ENCODE measurements at regions not wholly inside any gene's neighbourhood (a gene's known extent, or its start where the extent isn't known, plus 50 kb on each side); places are given as distances from the start of the nearest gene placed in this dataset.

- ChIA-PET CTCF (interaction anchor here (0.7 to 1.8 kb wide), 4 partner anchors 56 to 169 kb away, joined by 3 to 14 read pairs (median 4); no protein-coding TSS in a partner anchor), POLR2A (interaction anchor here (0.6 to 1.2 kb wide), 4 partner anchors 47 to 705 kb away, joined by 3 to 4 read pairs (median 3); partner anchors contain the start of gene SERTAD2)
- Mint-ChIP-seq H3K36me3 (peaks cover 2% of the 10 kb centered on the region), H3K4me3 (no peak overlapping the region), H3K27ac (no peak overlapping the region), H3K9me3 (peaks cover 8% of the 10 kb centered on the region), H3K4me1 (ENCODE audit: low read depth) (peaks cover 24% of the 10 kb centered on the region), H3K27me3 (no peaks in the 10 kb centered on the region)
- intact Hi-C loops (cut with micrococcal nuclease) = no loop called here
- no peak for DNase-seq
Measured at GRCh38 chr2:64704161-64704560, 50.4 kb upstream of the SERTAD2 start.

DNA sequence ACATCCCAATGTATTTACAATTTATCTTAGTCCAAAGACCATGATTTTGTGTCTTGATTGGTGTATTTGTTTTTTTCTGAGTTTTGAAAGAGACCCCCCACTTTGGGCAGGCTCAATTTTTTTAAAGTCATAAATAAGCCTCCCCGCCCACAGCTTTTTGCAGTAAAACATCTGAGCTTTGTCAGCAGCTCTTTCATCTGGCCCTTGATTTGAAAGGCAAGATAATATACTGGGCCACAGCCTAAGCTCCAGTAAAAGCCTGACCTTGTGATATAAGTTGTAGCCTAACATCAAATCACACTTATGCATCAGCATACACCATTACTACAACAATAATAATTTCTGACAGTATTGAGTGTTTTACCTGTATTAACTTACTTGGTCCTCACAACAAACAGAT, 51.3 kb upstream of the SERTAD2 start:
- POLR2A ChIA-PET = interaction anchor here (0.6 to 1.2 kb wide), 3 partner anchors 23 to 705 kb away, joined by 3 to 4 read pairs (median 3); partner anchors contain the start of gene SERTAD2
- peaks cover 8% of the 10 kb centered on the region for H3K9me3 Mint-ChIP-seq

GRCh38 chr2:64707276-64707675, 53.6 kb upstream of the SERTAD2 start:
- H3K4me1 Mint-ChIP-seq (ENCODE audit: low read depth) = peaks cover 18% of the 10 kb centered on the region
- intact Hi-C loops (cut with micrococcal nuclease) = no loop called here
- no peak for DNase-seq
- H3K27me3 Mint-ChIP-seq = no peaks in the 10 kb centered on the region
- peaks cover 2% of the 10 kb centered on the region for H3K36me3 Mint-ChIP-seq
- H3K27ac Mint-ChIP-seq = no peak overlapping the region
- peaks cover 8% of the 10 kb centered on the region for H3K9me3 Mint-ChIP-seq
- CTCF ChIA-PET = no interaction called here
- POLR2A ChIA-PET = no interaction called here
- no peak overlapping the region for H3K4me3 Mint-ChIP-seq

More for the DNA sequence above, 51.3 kb upstream of the SERTAD2 start:
- Mint-ChIP-seq H3K27me3 (no peaks in the 10 kb centered on the region), H3K4me3 (no peak overlapping the region), H3K27ac (no peak overlapping the region), H3K4me1 (ENCODE audit: low read depth) (peaks cover 16% of the 10 kb centered on the region), H3K36me3 (peaks cover 2% of the 10 kb centered on the region)
- intact Hi-C loops (cut with micrococcal nuclease) = no loop called here
- CTCF ChIA-PET = interaction anchor here (1.0 to 1.8 kb wide), 2 partner anchors 22 to 59 kb away, joined by 3 to 14 read pairs; no protein-coding TSS in a partner anchor
- DNase-seq = no peak

DNA sequence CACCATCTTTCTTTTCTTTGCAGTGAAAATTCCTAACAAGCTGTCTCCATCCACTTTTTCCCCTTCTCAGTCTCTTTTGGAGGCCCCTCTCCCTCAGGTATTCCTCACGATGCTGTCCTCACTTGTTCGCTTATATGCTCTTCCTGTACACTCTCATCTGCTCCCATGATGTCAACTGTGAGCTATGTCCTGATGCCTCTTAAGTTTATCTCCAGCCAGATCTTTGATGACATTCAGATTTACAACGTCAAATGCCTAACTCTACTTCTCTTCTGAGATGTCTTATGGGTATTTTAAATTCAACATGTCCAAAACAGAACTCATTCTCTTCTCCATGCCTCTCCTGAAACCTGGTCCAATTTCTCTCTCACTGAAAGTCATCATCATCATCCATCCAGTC, 55.1 kb upstream of the SERTAD2 start:
- Mint-ChIP-seq H3K36me3 (peaks cover 2% of the 10 kb centered on the region), H3K4me1 (ENCODE audit: low read depth) (peaks cover 20% of the 10 kb centered on the region), H3K27me3 (no peaks in the 10 kb centered on the region), H3K4me3 (no peak overlapping the region), H3K9me3 (peaks cover 8% of the 10 kb centered on the region), H3K27ac (no peak overlapping the region)
- intact Hi-C loops (cut with micrococcal nuclease) = no loop called here
- no peak for DNase-seq
- ChIA-PET CTCF (no interaction called here), POLR2A (no interaction called here)

DNA sequence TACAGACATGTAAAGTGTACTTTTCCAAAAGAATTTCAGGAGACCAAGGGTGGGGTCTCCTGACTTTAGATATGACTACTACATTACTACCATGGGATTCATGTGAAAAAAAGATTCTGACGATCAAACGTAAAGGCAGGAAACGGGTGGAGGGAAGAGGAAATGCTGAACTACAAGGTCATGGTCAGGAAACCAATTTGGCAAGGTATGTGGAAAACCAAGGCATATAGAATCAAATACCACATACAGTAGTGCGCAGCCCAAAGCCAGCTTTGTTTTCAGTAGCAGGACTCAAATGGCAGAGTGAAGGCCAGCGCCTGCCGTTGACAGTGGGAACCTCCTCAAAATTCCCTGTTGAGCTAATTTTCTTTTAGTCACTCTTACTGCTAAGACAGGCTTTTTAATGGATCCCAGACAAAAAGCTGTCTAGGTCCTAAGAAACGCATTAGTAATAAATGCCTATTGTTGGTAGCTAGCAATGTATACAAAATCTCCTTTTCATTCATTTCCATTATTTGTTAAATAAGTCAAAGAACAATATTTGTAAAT, 57.6 kb upstream of the SERTAD2 start:
- Mint-ChIP-seq H3K27me3 (no peaks in the 10 kb centered on the region), H3K4me1 (ENCODE audit: low read depth) (peaks cover 11% of the 10 kb centered on the region), H3K27ac (no peak overlapping the region), H3K4me3 (no peak overlapping the region), H3K36me3 (peaks cover 2% of the 10 kb centered on the region), H3K9me3 (peaks cover 8% of the 10 kb centered on the region)
- DNase-seq = no peak
- POLR2A ChIA-PET = no interaction called here
- intact Hi-C loops (cut with micrococcal nuclease) = no loop called here
- CTCF ChIA-PET = no interaction called here

DNA sequence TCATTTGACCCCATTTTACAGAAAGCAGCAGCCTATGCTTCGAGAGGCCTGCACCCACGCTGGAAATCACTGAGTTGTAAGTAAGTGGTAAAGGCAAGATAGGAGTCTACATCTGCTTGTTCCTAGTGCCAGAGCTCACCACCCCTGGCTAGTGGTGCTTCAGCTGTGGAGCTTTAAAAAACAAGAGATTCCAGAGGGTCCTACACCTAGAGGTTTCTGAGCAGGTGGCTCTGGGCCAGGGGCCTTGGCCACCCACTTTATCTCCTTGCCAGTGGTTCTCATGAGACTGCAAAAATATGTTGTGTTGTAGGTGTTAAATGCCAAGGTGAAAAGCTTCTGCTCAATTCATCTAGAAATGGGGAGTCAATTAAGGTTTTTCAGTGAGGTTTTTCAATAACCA, 60.0 kb upstream of the SERTAD2 start:
- no peak for DNase-seq
- intact Hi-C loops (cut with micrococcal nuclease) = no loop called here
- no peaks in the 10 kb centered on the region for H3K27me3 Mint-ChIP-seq
- peaks cover 11% of the 10 kb centered on the region for H3K4me1 Mint-ChIP-seq (ENCODE audit: low read depth)
- H3K36me3 Mint-ChIP-seq = no peaks in the 10 kb centered on the region
- ChIA-PET CTCF (no interaction called here), POLR2A (no interaction called here)
- no peak overlapping the region for H3K4me3 Mint-ChIP-seq
- H3K9me3 Mint-ChIP-seq = no peaks in the 10 kb centered on the region
- no peak overlapping the region for H3K27ac Mint-ChIP-seq

GRCh38 chr2:64716569-64716968, 62.9 kb upstream of the SERTAD2 start:
- H3K4me3 Mint-ChIP-seq = no peak overlapping the region
- no peaks in the 10 kb centered on the region for H3K27me3 Mint-ChIP-seq
- POLR2A ChIA-PET = no interaction called here
- H3K36me3 Mint-ChIP-seq = no peaks in the 10 kb centered on the region
- intact Hi-C loops (cut with micrococcal nuclease) = no loop called here
- peaks cover 4% of the 10 kb centered on the region for H3K4me1 Mint-ChIP-seq (ENCODE audit: low read depth)
- DNase-seq = no peak
- CTCF ChIA-PET = no interaction called here
- H3K9me3 Mint-ChIP-seq = no peaks in the 10 kb centered on the region
- H3K27ac Mint-ChIP-seq = no peak overlapping the region

DNA sequence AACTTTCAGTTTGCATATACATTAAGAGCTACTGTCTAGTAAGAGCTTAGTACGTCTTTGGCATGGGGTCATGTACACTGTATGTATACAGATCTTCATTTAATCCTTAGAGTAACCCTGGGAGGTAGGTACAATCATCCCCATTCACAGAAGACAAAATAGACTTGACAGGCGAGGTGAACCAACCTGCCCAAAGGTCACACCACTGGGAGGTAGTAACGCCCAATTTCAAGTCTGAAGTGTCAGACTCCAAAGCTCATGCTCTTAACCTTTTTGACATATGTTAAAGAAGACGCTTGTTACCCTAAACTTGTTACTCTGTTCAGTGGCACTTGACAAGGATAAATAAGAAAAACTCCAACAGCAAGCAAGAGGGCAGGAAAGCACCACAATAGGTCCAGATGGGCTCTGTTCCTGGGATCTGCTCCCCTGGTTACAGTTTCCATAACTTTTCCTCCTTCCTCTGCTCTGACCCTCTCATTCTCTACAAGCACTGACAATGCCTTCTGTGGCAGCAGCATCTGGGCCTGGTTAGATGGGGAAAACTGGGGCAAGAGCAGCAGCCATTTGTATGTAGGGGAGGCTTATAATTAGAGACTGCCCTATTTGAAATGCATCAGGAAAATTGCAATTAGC, 64.7 kb upstream of the SERTAD2 start:
- ChIA-PET POLR2A (no interaction called here), CTCF (no interaction called here)
- Mint-ChIP-seq H3K27me3 (no peaks in the 10 kb centered on the region), H3K36me3 (no peaks in the 10 kb centered on the region), H3K4me3 (no peak overlapping the region), H3K4me1 (ENCODE audit: low read depth) (no peaks in the 10 kb centered on the region), H3K27ac (no peak overlapping the region), H3K9me3 (no peaks in the 10 kb centered on the region)
- DNase-seq = no peak
- intact Hi-C loops (cut with micrococcal nuclease) = no loop called here

GRCh38 chr2:64720535-64721319, 67.0 kb upstream of the SERTAD2 start:
- H3K4me3 Mint-ChIP-seq = no peak overlapping the region
- no peaks in the 10 kb centered on the region for H3K9me3 Mint-ChIP-seq
- intact Hi-C loops (cut with micrococcal nuclease) = no loop called here

DNA sequence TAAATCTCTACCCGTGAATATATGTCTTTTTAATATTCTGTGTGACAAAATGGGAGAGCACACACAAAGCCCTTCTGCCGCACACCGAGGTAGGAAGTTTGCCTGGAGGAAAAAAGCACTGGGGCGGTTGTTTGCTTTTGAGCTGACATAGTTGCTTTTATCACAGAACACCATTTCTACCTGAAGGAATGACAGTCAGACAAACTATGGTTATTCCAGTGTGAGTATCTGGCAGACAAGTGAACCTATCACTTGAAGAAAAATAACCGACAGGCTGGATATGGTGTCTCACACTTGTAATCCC, 67.6 kb upstream of the SERTAD2 start:
- Mint-ChIP-seq H3K9me3 (no peaks in the 10 kb centered on the region), H3K27ac (no peak overlapping the region), H3K27me3 (no peaks in the 10 kb centered on the region), H3K4me3 (no peak overlapping the region), H3K36me3 (no peaks in the 10 kb centered on the region), H3K4me1 (ENCODE audit: low read depth) (peaks cover under 1% of the 10 kb centered on the region)
- CTCF ChIA-PET = no interaction called here
- DNase-seq = no peak
- intact Hi-C loops (cut with micrococcal nuclease) = no loop called here
- POLR2A ChIA-PET = no interaction called here

More at GRCh38 chr2:64720535-64721319, 67.0 kb upstream of the SERTAD2 start:
- Mint-ChIP-seq H3K36me3 (no peaks in the 10 kb centered on the region), H3K27me3 (no peaks in the 10 kb centered on the region), H3K27ac (no peak overlapping the region), H3K4me1 (ENCODE audit: low read depth) (no peaks in the 10 kb centered on the region)
- ChIA-PET POLR2A (no interaction called here), CTCF (no interaction called here)
- DNase-seq = no peak

GRCh38 chr2:64722291-64723044, 68.8 kb upstream of the SERTAD2 start:
- no peak overlapping the region for H3K4me3 Mint-ChIP-seq
- no peak for DNase-seq
- intact Hi-C loops (cut with micrococcal nuclease) = no loop called here
- no peaks in the 10 kb centered on the region for H3K36me3 Mint-ChIP-seq
- no peaks in the 10 kb centered on the region for H3K27me3 Mint-ChIP-seq
- POLR2A ChIA-PET = no interaction called here
- CTCF ChIA-PET = interaction anchor here (0.8 kb wide), 1 partner anchor 45 kb away, joined by 3 read pairs; no protein-coding TSS in a partner anchor
- peaks cover 12% of the 10 kb centered on the region for H3K4me1 Mint-ChIP-seq (ENCODE audit: low read depth)
- no peaks in the 10 kb centered on the region for H3K9me3 Mint-ChIP-seq
- no peak overlapping the region for H3K27ac Mint-ChIP-seq

Data from activated CD4-positive, alpha-beta memory T cell treated with anti-CD3 and anti-CD28 coated beads for 36 hours (primary cell).